PFSK-1 (cell line): ENCODE measurements at regions not wholly inside any gene's neighbourhood (a gene's known extent, or its start where the extent isn't known, plus 50 kb on each side); places are given as distances from the start of the nearest gene placed in this dataset.

Experiments
- FOXP2 ChIP-seq: optimal IDR thresholded peaks from 2 replicates; pipeline ENCODE3; 2011; ENCODE audit warnings: borderline replicate concordance, control low read depth, inconsistent platforms; ENCODE audit not compliant: insufficient read depth; ENCODE audit errors: extremely low read length, extremely low read depth
- POLR2AphosphoS5 ChIP-seq: IDR thresholded peaks from 2 replicates; pipeline ENCODE4 v1.6.1; 2012; ENCODE audit warnings: low read depth, mild to moderate bottlenecking, control low read depth, low read length, moderate library complexity
- SIN3A ChIP-seq: IDR thresholded peaks from 2 replicates; pipeline ENCODE4 v1.6.1; 2012; ENCODE audit warnings: mild to moderate bottlenecking, low read length, moderate library complexity, borderline replicate concordance; ENCODE audit not compliant: insufficient read depth
- TAF1 ChIP-seq: IDR thresholded peaks from 2 replicates; pipeline ENCODE4 v1.6.1; 2012; ENCODE audit warnings: low read length, control low read depth, borderline replicate concordance; ENCODE audit not compliant: insufficient read depth
- TF ChIP-seq, protein P1 (sequence below), 2 experiments: IDR thresholded peaks; 2 replicates each; pipeline versions ENCODE4 v1.6.1 to v1.8.0; 2011 to 2012; ENCODE audit warnings: low read depth in 2 of 2, low read length in 2 of 2, control low read depth in 1 of 2, inconsistent platforms in 1 of 2, mild to moderate bottlenecking in 1 of 2, moderate library complexity in 1 of 2; ENCODE audit not compliant: insufficient read depth in 1 of 2

DNA sequence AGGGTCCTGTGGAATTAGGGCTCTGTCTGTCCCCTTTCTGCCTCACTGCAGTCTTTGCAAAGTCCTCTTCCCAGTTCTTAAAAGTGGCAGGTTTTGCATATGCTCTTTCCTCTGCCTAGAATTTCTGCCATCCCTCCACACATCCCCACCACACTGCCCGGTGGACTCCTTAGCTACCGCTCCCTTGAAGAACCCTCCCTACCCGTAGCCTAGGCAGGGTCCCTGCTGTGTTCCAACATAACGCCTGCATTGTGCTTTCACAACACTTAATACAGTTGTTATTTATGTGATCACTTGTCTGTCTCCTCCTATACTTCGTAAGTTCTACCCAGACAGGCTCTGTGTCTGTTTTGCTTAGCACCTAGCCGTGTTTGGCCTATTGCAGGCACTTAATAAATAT is 142.5 kb upstream of the DMRT1 start:
- TF ChIP-seq, protein P1, sequence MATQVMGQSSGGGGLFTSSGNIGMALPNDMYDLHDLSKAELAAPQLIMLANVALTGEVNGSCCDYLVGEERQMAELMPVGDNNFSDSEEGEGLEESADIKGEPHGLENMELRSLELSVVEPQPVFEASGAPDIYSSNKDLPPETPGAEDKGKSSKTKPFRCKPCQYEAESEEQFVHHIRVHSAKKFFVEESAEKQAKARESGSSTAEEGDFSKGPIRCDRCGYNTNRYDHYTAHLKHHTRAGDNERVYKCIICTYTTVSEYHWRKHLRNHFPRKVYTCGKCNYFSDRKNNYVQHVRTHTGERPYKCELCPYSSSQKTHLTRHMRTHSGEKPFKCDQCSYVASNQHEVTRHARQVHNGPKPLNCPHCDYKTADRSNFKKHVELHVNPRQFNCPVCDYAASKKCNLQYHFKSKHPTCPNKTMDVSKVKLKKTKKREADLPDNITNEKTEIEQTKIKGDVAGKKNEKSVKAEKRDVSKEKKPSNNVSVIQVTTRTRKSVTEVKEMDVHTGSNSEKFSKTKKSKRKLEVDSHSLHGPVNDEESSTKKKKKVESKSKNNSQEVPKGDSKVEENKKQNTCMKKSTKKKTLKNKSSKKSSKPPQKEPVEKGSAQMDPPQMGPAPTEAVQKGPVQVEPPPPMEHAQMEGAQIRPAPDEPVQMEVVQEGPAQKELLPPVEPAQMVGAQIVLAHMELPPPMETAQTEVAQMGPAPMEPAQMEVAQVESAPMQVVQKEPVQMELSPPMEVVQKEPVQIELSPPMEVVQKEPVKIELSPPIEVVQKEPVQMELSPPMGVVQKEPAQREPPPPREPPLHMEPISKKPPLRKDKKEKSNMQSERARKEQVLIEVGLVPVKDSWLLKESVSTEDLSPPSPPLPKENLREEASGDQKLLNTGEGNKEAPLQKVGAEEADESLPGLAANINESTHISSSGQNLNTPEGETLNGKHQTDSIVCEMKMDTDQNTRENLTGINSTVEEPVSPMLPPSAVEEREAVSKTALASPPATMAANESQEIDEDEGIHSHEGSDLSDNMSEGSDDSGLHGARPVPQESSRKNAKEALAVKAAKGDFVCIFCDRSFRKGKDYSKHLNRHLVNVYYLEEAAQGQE (IDR thresholded peaks at IDR 0.05; ENCODE audit: insufficient read depth in 1 of 2, low read depth in 2 of 2, low read length in 2 of 2) = no peak
- TF ChIP-seq TAF1 (no peak), SIN3A (no peak), POLR2AphosphoS5 (no peak), FOXP2 (no peak)

GRCh38 chr9:699396-699795 is 142.1 kb upstream of the DMRT1 start:
- TF ChIP-seq FOXP2 (no peak), TAF1 (no peak), SIN3A (no peak), POLR2AphosphoS5 (no peak)
- TF ChIP-seq, protein P1 (IDR thresholded peaks at IDR 0.05; ENCODE audit: insufficient read depth in 1 of 2, low read depth in 2 of 2, low read length in 2 of 2) = no peak

DNA sequence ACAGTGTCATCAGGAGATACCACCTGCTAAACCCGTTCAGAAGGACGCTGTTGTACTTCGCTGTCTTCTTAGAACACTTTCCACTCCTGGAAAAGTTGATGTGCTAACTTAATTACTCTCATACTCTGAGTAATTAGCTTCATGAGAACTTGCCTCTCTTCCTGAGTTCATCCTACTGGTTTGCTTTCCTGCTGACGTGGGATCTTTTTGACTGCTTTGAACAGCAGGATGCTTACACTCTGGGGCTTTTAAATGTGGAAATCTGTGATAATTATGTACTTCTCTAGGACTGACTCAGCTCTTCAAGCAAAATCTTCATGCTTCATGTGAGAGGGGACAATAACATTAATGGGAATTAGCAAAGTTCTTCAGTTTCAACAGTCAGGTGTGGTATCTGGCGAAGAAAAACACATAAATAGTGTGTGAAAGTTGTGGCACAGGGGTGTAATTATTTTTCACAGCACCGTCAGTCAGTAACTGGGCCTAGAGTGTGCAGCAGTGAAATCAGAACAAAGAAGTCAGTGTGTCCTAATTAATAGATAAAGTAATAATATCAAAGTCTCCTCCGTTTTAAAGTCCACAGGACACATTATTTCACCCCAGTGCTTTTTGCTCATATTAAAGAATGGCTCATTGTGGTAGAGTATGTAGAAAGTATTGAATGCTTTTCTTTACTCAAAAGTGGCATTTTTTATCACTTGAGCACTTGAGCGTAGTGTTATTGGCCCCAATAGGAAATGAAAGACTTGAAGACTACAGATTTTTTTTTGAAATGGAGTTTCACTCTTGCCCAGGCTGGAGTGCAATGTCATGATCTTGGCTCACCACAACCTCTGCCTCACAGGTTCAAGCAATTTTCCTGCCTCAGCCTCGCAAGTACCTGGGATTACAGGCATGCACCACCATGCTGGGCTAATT is 140.9 kb upstream of the DMRT1 start:
- TF ChIP-seq FOXP2 (no peak), SIN3A (no peak), POLR2AphosphoS5 (no peak), TAF1 (no peak)
- TF ChIP-seq, protein P1 (IDR thresholded peaks at IDR 0.05; ENCODE audit: insufficient read depth in 1 of 2, low read depth in 2 of 2, low read length in 2 of 2) = no peak

- no peak for TF ChIP-seq SIN3A
- TF ChIP-seq, protein P1 (IDR thresholded peaks at IDR 0.05; ENCODE audit: insufficient read depth in 1 of 2, low read depth in 2 of 2, low read length in 2 of 2) = no peak
- TF ChIP-seq TAF1 = no peak
- TF ChIP-seq POLR2AphosphoS5 = no peak
- TF ChIP-seq FOXP2 = no peak
These were observed 138.1 kb upstream of the DMRT1 start for GRCh38 chr9:703392-703791.
